ENCODE measurements at regions not wholly inside any gene's neighbourhood (a gene's known extent, or its start where the extent isn't known, plus 50 kb on each side); places are given as distances from the start of the nearest gene placed in this dataset.

GRCh38 chr12:105977652-105978051 is 161.1 kb downstream of the NUAK1 start:
- Histone ChIP-seq H3K27me3 (ENCODE audit: control insufficient read depth, insufficient read depth, low read length) (no peaks in the 10 kb centered on the region), H3K36me3 (ENCODE audit: control insufficient read depth, insufficient read depth, low read length) (no peaks in the 10 kb centered on the region), H3K4me3 (ENCODE audit: low read depth, low read length) (no peak overlapping the region)
- POLR2A ChIA-PET = interaction anchor here (0.5 to 1.3 kb wide), 3 partner anchors 102 to 276 kb away, joined by 3 to 5 read pairs (median 5); no protein-coding TSS in a partner anchor
- TF ChIP-seq CTCF (IDR thresholded peaks at IDR 0.05; ENCODE audit: insufficient read depth, low read depth, low read length) = no peak
- DNase-seq (ENCODE audit: low read depth) = peak; percentile 78
- CTCF ChIA-PET = interaction anchor here (1.3 to 3.1 kb wide), 2 partner anchors 15 to 159 kb away, joined by 4 to 13 read pairs; no protein-coding TSS in a partner anchor

GRCh38 chr12:105978276-105978675 is 160.5 kb downstream of the NUAK1 start:
- ChIA-PET POLR2A (interaction anchor here (1.3 kb wide), 1 partner anchor 101 kb away, joined by 5 read pairs; no protein-coding TSS in a partner anchor), CTCF (interaction anchor here (0.6 to 3.1 kb wide), 4 partner anchors 16 to 246 kb away, joined by 3 to 13 read pairs (median 4); no protein-coding TSS in a partner anchor)
- H3K36me3 ChIP-seq (ENCODE audit: control insufficient read depth, insufficient read depth, low read length) = no peaks in the 10 kb centered on the region
- no peak overlapping the region for H3K4me3 ChIP-seq (ENCODE audit: low read depth, low read length)
- TF ChIP-seq CTCF (IDR thresholded peaks at IDR 0.05; ENCODE audit: insufficient read depth, low read depth, low read length) = no peak
- no peak for DNase-seq (ENCODE audit: low read depth)
- H3K27me3 ChIP-seq (ENCODE audit: control insufficient read depth, insufficient read depth, low read length) = no peaks in the 10 kb centered on the region

GRCh38 chr12:105978686-105979085 is 160.1 kb downstream of the NUAK1 start:
- Histone ChIP-seq H3K4me3 (ENCODE audit: low read depth, low read length) (no peak overlapping the region), H3K36me3 (ENCODE audit: control insufficient read depth, insufficient read depth, low read length) (no peaks in the 10 kb centered on the region), H3K27me3 (ENCODE audit: control insufficient read depth, insufficient read depth, low read length) (no peaks in the 10 kb centered on the region)
- DNase-seq (ENCODE audit: low read depth) = no peak
- ChIA-PET CTCF (interaction anchor here (0.6 to 3.1 kb wide), 3 partner anchors 21 to 245 kb away, joined by 3 to 13 read pairs (median 3); no protein-coding TSS in a partner anchor), POLR2A (interaction anchor here (1.3 kb wide), 1 partner anchor 101 kb away, joined by 5 read pairs; no protein-coding TSS in a partner anchor)
- no peak for TF ChIP-seq CTCF (IDR thresholded peaks at IDR 0.05; ENCODE audit: insufficient read depth, low read depth, low read length)

- Histone ChIP-seq H3K27me3 (ENCODE audit: control insufficient read depth, insufficient read depth, low read length) (no peaks in the 10 kb centered on the region), H3K4me3 (ENCODE audit: low read depth, low read length) (no peak overlapping the region), H3K36me3 (ENCODE audit: control insufficient read depth, insufficient read depth, low read length) (no peaks in the 10 kb centered on the region)
- no peak for DNase-seq (ENCODE audit: low read depth)
- CTCF ChIA-PET = no interaction called here
- TF ChIP-seq CTCF (IDR thresholded peaks at IDR 0.05; ENCODE audit: insufficient read depth, low read depth, low read length) = no peak
- POLR2A ChIA-PET = no interaction called here
Measured at GRCh38 chr12:105980085-105980484, 158.7 kb downstream of the NUAK1 start.

- no peak overlapping the region for H3K4me3 ChIP-seq (ENCODE audit: low read depth, low read length)
- ChIA-PET POLR2A (no interaction called here), CTCF (no interaction called here)
- no peak for DNase-seq (ENCODE audit: low read depth)
- no peak for TF ChIP-seq CTCF (IDR thresholded peaks at IDR 0.05; ENCODE audit: insufficient read depth, low read depth, low read length)
- no peaks in the 10 kb centered on the region for H3K36me3 ChIP-seq (ENCODE audit: control insufficient read depth, insufficient read depth, low read length)
- H3K27me3 ChIP-seq (ENCODE audit: control insufficient read depth, insufficient read depth, low read length) = no peaks in the 10 kb centered on the region
Measured at GRCh38 chr12:105980533-105980932, 158.2 kb downstream of the NUAK1 start.
